ENCODE measurements at regions not wholly inside any gene's neighbourhood (a gene's known extent, or its start where the extent isn't known, plus 50 kb on each side); places are given as distances from the start of the nearest gene placed in this dataset.

GRCh38 chr4:160877087-160877790, 1286.6 kb downstream of the FSTL5 start:
- DNase-seq = no peak

GRCh38 chr4:160880180-160880579, 1283.6 kb downstream of the FSTL5 start:
- no peak for DNase-seq

GRCh38 chr4:160887668-160888067, 1276.1 kb downstream of the FSTL5 start:
- DNase-seq = no peak

GRCh38 chr4:160894128-160894527, 1269.7 kb downstream of the FSTL5 start:
- DNase-seq = no peak

- no peak for DNase-seq
Measured at GRCh38 chr4:160894809-160895208, 1269.0 kb downstream of the FSTL5 start.

- no peak for DNase-seq
Measured at GRCh38 chr4:160927311-160927710, 1236.5 kb downstream of the FSTL5 start.

GRCh38 chr4:160928482-160928881, 1235.3 kb downstream of the FSTL5 start:
- DNase-seq = no peak

GRCh38 chr4:160947653-160948052, 1216.1 kb downstream of the FSTL5 start:
- no peak for DNase-seq

GRCh38 chr4:160956875-160957274, 1206.9 kb downstream of the FSTL5 start:
- DNase-seq = no peak

- DNase-seq = no peak
Measured at GRCh38 chr4:160969925-160970324, 1193.9 kb downstream of the FSTL5 start.

GRCh38 chr4:160980091-160980490, 1183.7 kb downstream of the FSTL5 start:
- no peak for DNase-seq

GRCh38 chr4:160981083-160981482, 1182.7 kb downstream of the FSTL5 start:
- DNase-seq = no peak

GRCh38 chr4:160983035-160983434, 1180.8 kb downstream of the FSTL5 start:
- no peak for DNase-seq

- no peak for DNase-seq
Measured at GRCh38 chr4:161002386-161002785, 1161.4 kb downstream of the FSTL5 start.

GRCh38 chr4:161003418-161004057, 1160.3 kb downstream of the FSTL5 start:
- DNase-seq = no peak

GRCh38 chr4:161005746-161006145, 1158.1 kb downstream of the FSTL5 start:
- DNase-seq = no peak

GRCh38 chr4:161008527-161008926, 1155.3 kb downstream of the FSTL5 start:
- no peak for DNase-seq

GRCh38 chr4:161010227-161010626, 1153.6 kb downstream of the FSTL5 start:
- DNase-seq = no peak

Data from NCI-H2227 treated with DMSO at 0.1 percent for 48 hours (cell line).